SK-N-SH treated with all-trans-retinoic acid at 6 μM for 48 hours (cell line): ENCODE measurements at regions not wholly inside any gene's neighbourhood (a gene's known extent, or its start where the extent isn't known, plus 50 kb on each side); places are given as distances from the start of the nearest gene placed in this dataset.

ENCODE experiments used
- ATAC-seq: fragments of 200-7000 bp; cut with Tn5 transposase; 3 replicates; pipeline ENCODE4 v1.9.1; 2020; ENCODE audit warnings: mild to moderate bottlenecking, moderate library complexity
- BACH2 ChIP-seq: fragments of 250-450 bp; sonication (Bioruptor Pico); IDR thresholded peaks from 2 replicates; pipeline ENCODE4 v1.9.0; 2021; ENCODE audit warnings: mild to moderate bottlenecking, borderline replicate concordance
- CREB5 ChIP-seq: fragments of 250-450 bp; sonication (Bioruptor Pico); IDR thresholded peaks from 2 replicates; pipeline ENCODE4 v1.5.1; 2020; ENCODE audit warnings: low read depth, mild to moderate bottlenecking, moderate library complexity
- CSDC2 ChIP-seq: fragments of 250-450 bp; sonication (Bioruptor Pico); IDR thresholded peaks from 2 replicates; pipeline ENCODE4 v1.5.0; 2020; ENCODE audit warnings: mild to moderate bottlenecking, moderate library complexity
- ESRRG ChIP-seq: fragments of 250-450 bp; sonication (Bioruptor Pico); IDR thresholded peaks from 2 replicates; pipeline ENCODE4 v1.6.1; 2021; ENCODE audit warnings: mild to moderate bottlenecking
- GLIS3 ChIP-seq: fragments of 250-450 bp; sonication (Bioruptor Pico); IDR thresholded peaks from 2 replicates; pipeline ENCODE4 v1.5.0; 2020; ENCODE audit warnings: mild to moderate bottlenecking, moderate library complexity
- ISL1 ChIP-seq: fragments of 250-450 bp; sonication (Bioruptor Pico); IDR thresholded peaks from 2 replicates; pipeline ENCODE4 v2.1.2; 2022; ENCODE audit warnings: mild to moderate bottlenecking, moderate library complexity
- OSR1 ChIP-seq: fragments of 250-450 bp; sonication (Bioruptor Pico); IDR thresholded peaks from 2 replicates; pipeline ENCODE4 v1.8.0; 2022; ENCODE audit warnings: moderate library complexity, mild to moderate bottlenecking, inconsistent platforms
- PPARA ChIP-seq: fragments of 250-450 bp; sonication (Bioruptor Pico); IDR thresholded peaks from 2 replicates; pipeline ENCODE4 v1.5.0; 2020; ENCODE audit warnings: mild to moderate bottlenecking, borderline replicate concordance
- RARB ChIP-seq: fragments of 250-450 bp; sonication (Bioruptor Pico); IDR thresholded peaks from 2 replicates; pipeline ENCODE4 v1.8.0; 2021; ENCODE audit warnings: mild to moderate bottlenecking, moderate library complexity
- SNAI2 ChIP-seq: fragments of 250-450 bp; sonication (Bioruptor Pico); IDR thresholded peaks from 2 replicates; pipeline ENCODE4 v1.5.0; 2020; ENCODE audit warnings: mild to moderate bottlenecking, moderate library complexity
- TCF4 ChIP-seq: fragments of 250-450 bp; sonication (Bioruptor Pico); IDR thresholded peaks from 2 replicates; pipeline ENCODE4 v1.8.0; 2021; ENCODE audit warnings: mild to moderate bottlenecking, moderate library complexity, borderline replicate concordance
- TOX ChIP-seq: fragments of 250-450 bp; sonication (Bioruptor Pico); IDR thresholded peaks from 2 replicates; pipeline ENCODE4 v1.8.0; 2021; ENCODE audit warnings: mild to moderate bottlenecking, moderate library complexity, borderline replicate concordance
- TSHZ2 ChIP-seq: fragments of 250-450 bp; sonication (Bioruptor Pico); IDR thresholded peaks from 2 replicates; pipeline ENCODE4 v1.5.0; 2020; ENCODE audit warnings: mild to moderate bottlenecking, moderate library complexity
- ZC3H10 ChIP-seq: fragments of 250-450 bp; sonication (Bioruptor Pico); IDR thresholded peaks from 2 replicates; pipeline ENCODE4 v1.5.1; 2021; ENCODE audit warnings: mild to moderate bottlenecking, moderate library complexity
- ZFP3 ChIP-seq: fragments of 250-450 bp; sonication (Bioruptor Pico); IDR thresholded peaks from 2 replicates; pipeline ENCODE4 v1.5.0; 2020; ENCODE audit warnings: mild to moderate bottlenecking, moderate library complexity
- ZFP30 ChIP-seq: fragments of 450-650 bp; formaldehyde crosslinking; IDR thresholded peaks from 2 replicates; pipeline ENCODE4 v1.5.0; 2022; ENCODE audit warnings: mild to moderate bottlenecking, moderate library complexity
- ZNF565 ChIP-seq: fragments of 450-650 bp; formaldehyde crosslinking; conservative IDR thresholded peaks from 2 replicates; pipeline ENCODE4 v1.5.0; 2020; ENCODE audit warnings: low read depth, mild to moderate bottlenecking, moderate library complexity
- ZNF70 ChIP-seq: fragments of 450-650 bp; formaldehyde crosslinking; IDR thresholded peaks from 2 replicates; pipeline ENCODE4 v1.5.0; 2020; ENCODE audit warnings: mild to moderate bottlenecking, moderate library complexity
- ZNF8 ChIP-seq: fragments of 450-650 bp; formaldehyde crosslinking; IDR thresholded peaks from 2 replicates; pipeline ENCODE4 v1.5.0; 2020; ENCODE audit warnings: mild to moderate bottlenecking, moderate library complexity
- TF ChIP-seq, protein P1 (sequence below): fragments of 250-450 bp; sonication (Bioruptor Pico); IDR thresholded peaks from 2 replicates; pipeline ENCODE4 v1.5.1; 2021; ENCODE audit warnings: mild to moderate bottlenecking, moderate library complexity
- TF ChIP-seq, protein P2 (sequence below): fragments of 250-450 bp; sonication (Bioruptor Pico); IDR thresholded peaks from 2 replicates; pipeline ENCODE4 v1.8.0; 2020; ENCODE audit warnings: mild to moderate bottlenecking, moderate library complexity, borderline replicate concordance
- TF ChIP-seq, protein P3 (sequence below): fragments of 250-450 bp; sonication (Bioruptor Pico); IDR thresholded peaks from 2 replicates; pipeline ENCODE4 v1.8.0; 2021; ENCODE audit warnings: low read depth, mild to moderate bottlenecking, moderate library complexity, borderline replicate concordance

- TF ChIP-seq BACH2 (CRISPR knock-in tag), result no peak
- TF ChIP-seq ZNF565, result no peak
- no peak for TF ChIP-seq ZC3H10 (CRISPR knock-in tag)
- TF ChIP-seq, protein P1, sequence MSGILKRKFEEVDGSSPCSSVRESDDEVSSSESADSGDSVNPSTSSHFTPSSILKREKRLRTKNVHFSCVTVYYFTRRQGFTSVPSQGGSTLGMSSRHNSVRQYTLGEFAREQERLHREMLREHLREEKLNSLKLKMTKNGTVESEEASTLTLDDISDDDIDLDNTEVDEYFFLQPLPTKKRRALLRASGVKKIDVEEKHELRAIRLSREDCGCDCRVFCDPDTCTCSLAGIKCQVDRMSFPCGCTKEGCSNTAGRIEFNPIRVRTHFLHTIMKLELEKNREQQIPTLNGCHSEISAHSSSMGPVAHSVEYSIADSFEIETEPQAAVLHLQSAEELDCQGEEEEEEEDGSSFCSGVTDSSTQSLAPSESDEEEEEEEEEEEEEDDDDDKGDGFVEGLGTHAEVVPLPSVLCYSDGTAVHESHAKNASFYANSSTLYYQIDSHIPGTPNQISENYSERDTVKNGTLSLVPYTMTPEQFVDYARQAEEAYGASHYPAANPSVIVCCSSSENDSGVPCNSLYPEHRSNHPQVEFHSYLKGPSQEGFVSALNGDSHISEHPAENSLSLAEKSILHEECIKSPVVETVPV (CRISPR knock-in tag), result no peak
- TF ChIP-seq RARB (CRISPR knock-in tag), result no peak
- TF ChIP-seq GLIS3, result no peak
- no peak for TF ChIP-seq SNAI2
- TF ChIP-seq ZNF70 (CRISPR knock-in tag), result no peak
- TF ChIP-seq, all 23 proteins: peak for 0
- no peak for ATAC-seq
These were observed 354.6 kb upstream of the CDH11 start for GRCh38 chr16:65476448-65476955.

DNA sequence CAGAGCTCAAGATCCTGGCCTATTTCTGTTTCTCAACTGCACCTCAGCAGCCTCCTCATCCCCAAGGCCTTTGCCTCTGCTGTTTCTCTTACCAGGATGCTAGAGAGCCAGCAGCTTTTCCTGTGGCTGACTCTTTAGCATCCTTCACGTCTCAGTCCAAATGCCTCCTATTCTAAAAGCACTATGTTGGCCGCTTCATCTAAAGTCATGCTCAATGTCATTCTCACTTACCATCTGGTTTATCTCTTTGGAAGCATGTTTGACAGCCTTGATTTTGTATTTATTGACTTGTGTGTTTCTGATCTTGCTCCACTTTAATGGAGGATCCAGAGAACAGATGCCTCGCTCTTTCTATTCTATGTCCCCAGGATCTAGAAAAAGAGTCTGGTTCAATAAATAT lies 351.8 kb upstream of the CDH11 start:
- ATAC-seq, result no peak
- TF ChIP-seq ZFP30 (CRISPR knock-in tag) (no peak), RARB (CRISPR knock-in tag) (no peak), ZNF8 (CRISPR knock-in tag) (no peak), ZNF565 (no peak), ISL1 (CRISPR knock-in tag) (no peak), PPARA (CRISPR knock-in tag) (no peak)

DNA sequence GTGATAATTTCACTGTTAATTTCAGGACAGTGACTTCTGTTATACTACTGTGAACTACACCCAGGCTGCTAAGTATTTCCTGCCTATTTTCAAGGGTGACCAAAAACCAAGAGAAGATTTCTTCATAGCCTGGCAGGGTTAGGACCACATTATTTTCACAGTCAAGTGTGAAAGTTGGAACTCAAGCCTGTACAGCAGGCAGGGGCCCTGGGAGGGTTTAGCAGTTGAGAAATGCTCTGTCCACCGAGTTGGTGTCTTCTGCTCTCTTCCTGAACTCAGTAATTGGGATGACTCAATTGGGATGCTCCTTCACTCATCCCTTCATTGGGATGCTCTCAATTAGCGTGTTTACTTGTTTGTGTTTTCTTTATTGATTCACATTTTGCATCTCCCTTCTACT lies 347.3 kb upstream of the CDH11 start:
- no peak for TF ChIP-seq BACH2 (CRISPR knock-in tag)
- TF ChIP-seq ZFP3 (CRISPR knock-in tag), result no peak
- TF ChIP-seq TCF4 (CRISPR knock-in tag), result no peak
- no peak for TF ChIP-seq RARB (CRISPR knock-in tag)
- no peak for TF ChIP-seq ZC3H10 (CRISPR knock-in tag)
- no peak for TF ChIP-seq SNAI2
- TF ChIP-seq OSR1 (CRISPR knock-in tag), result no peak
- TF ChIP-seq, protein P2, sequence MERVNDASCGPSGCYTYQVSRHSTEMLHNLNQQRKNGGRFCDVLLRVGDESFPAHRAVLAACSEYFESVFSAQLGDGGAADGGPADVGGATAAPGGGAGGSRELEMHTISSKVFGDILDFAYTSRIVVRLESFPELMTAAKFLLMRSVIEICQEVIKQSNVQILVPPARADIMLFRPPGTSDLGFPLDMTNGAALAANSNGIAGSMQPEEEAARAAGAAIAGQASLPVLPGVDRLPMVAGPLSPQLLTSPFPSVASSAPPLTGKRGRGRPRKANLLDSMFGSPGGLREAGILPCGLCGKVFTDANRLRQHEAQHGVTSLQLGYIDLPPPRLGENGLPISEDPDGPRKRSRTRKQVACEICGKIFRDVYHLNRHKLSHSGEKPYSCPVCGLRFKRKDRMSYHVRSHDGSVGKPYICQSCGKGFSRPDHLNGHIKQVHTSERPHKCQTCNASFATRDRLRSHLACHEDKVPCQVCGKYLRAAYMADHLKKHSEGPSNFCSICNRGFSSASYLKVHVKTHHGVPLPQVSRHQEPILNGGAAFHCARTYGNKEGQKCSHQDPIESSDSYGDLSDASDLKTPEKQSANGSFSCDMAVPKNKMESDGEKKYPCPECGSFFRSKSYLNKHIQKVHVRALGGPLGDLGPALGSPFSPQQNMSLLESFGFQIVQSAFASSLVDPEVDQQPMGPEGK (CRISPR knock-in tag), result no peak
- no peak for TF ChIP-seq ZFP30 (CRISPR knock-in tag)
- no peak for TF ChIP-seq PPARA (CRISPR knock-in tag)
- TF ChIP-seq, all 23 proteins: peak for 0
- no peak for ATAC-seq

GRCh38 chr16:65468133-65468532 lies 346.3 kb upstream of the CDH11 start:
- no peak for ATAC-seq
- TF ChIP-seq ZNF70 (CRISPR knock-in tag) (no peak), ZNF8 (CRISPR knock-in tag) (no peak), PPARA (CRISPR knock-in tag) (no peak), TSHZ2 (CRISPR knock-in tag) (no peak), BACH2 (CRISPR knock-in tag) (no peak), ZC3H10 (CRISPR knock-in tag) (no peak), ZFP3 (CRISPR knock-in tag) (no peak), TOX (CRISPR knock-in tag) (no peak), ZNF565 (no peak), SNAI2 (no peak), ZFP30 (CRISPR knock-in tag) (no peak), CSDC2 (CRISPR knock-in tag) (no peak), ESRRG (CRISPR knock-in tag) (no peak), CREB5 (CRISPR knock-in tag) (no peak), GLIS3 (no peak)
- TF ChIP-seq, protein P2 (CRISPR knock-in tag), result no peak
- TF ChIP-seq, protein P3, sequence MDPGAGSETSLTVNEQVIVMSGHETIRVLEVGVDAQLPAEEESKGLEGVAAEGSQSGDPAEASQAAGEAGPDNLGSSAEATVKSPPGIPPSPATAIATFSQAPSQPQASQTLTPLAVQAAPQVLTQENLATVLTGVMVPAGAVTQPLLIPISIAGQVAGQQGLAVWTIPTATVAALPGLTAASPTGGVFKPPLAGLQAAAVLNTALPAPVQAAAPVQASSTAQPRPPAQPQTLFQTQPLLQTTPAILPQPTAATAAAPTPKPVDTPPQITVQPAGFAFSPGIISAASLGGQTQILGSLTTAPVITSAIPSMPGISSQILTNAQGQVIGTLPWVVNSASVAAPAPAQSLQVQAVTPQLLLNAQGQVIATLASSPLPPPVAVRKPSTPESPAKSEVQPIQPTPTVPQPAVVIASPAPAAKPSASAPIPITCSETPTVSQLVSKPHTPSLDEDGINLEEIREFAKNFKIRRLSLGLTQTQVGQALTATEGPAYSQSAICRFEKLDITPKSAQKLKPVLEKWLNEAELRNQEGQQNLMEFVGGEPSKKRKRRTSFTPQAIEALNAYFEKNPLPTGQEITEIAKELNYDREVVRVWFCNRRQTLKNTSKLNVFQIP (CRISPR knock-in tag), result no peak
- TF ChIP-seq, protein P1 (CRISPR knock-in tag), result no peak
